MM.1S (cell line): ENCODE measurements at regions not wholly inside any gene's neighbourhood (a gene's known extent, or its start where the extent isn't known, plus 50 kb on each side); places are given as distances from the start of the nearest gene placed in this dataset.

Experiments
- EZH2 ChIP-seq: fragments of 300-600 bp; sonication (generic); optimal IDR thresholded peaks from 2 replicates; pipeline ENCODE3; 2017; ENCODE audit warnings: low read depth, mild to moderate bottlenecking, antibody characterized with exemption, low read length, mixed read lengths
- EZH2phosphoT487 ChIP-seq: fragments of 300-600 bp; sonication (generic); IDR thresholded peaks from 2 replicates; pipeline ENCODE4 v1.6.1; 2018; ENCODE audit warnings: antibody characterized with exemption, low read length
- TF ChIP-seq, protein P1 (sequence below): fragments of 300-600 bp; sonication (generic); IDR thresholded peaks from 2 replicates; pipeline ENCODE4 v1.5.1; 2016; ENCODE audit warnings: antibody characterized with exemption, low read length, mixed read lengths

DNA sequence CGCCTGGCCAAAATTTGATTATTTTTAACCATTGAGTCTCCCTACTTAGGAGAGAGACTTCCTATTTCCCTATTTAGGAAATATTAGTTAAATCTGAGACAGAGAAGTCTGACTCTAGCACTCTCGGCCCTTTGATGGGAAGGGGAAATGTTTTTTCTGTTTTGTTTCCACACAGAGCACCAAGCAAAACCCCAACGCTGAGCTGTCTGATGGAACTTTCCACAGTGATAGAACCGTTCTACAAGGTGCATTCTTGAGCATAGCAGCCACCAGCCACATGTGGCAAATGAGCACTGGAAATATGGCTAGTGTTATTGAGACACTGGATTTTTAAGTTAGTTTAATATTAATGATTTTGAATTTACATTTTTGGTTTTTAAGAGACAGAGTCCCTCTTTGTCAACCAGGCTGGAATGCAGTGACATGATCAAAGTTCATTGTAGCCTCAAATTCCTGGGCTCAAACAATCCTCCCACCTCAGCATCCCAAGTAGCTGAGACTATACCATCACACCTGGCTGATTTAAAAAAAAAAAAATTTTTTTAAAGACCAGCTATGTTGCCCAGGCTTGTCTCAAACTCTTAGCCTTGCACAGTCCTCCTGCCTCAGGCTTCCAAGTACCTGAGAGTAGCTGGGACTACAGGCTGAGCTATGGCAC lies 77.3 kb upstream of the GALNT2 start:
- TF ChIP-seq, protein P1, sequence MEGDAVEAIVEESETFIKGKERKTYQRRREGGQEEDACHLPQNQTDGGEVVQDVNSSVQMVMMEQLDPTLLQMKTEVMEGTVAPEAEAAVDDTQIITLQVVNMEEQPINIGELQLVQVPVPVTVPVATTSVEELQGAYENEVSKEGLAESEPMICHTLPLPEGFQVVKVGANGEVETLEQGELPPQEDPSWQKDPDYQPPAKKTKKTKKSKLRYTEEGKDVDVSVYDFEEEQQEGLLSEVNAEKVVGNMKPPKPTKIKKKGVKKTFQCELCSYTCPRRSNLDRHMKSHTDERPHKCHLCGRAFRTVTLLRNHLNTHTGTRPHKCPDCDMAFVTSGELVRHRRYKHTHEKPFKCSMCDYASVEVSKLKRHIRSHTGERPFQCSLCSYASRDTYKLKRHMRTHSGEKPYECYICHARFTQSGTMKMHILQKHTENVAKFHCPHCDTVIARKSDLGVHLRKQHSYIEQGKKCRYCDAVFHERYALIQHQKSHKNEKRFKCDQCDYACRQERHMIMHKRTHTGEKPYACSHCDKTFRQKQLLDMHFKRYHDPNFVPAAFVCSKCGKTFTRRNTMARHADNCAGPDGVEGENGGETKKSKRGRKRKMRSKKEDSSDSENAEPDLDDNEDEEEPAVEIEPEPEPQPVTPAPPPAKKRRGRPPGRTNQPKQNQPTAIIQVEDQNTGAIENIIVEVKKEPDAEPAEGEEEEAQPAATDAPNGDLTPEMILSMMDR, result no peak
- TF ChIP-seq EZH2, result no peak
- no peak for TF ChIP-seq EZH2phosphoT487
